ENCODE measurements at regions not wholly inside any gene's neighbourhood (a gene's known extent, or its start where the extent isn't known, plus 50 kb on each side); places are given as distances from the start of the nearest gene placed in this dataset.

- no peak for DNase-seq (ENCODE audit: low read depth in 3 of 3, low spot score in 1 of 3)
Measured at GRCh38 chr12:27382924-27383323, 50.3 kb downstream of the BMAL2 start.

- DNase-seq (ENCODE audit: low read depth in 3 of 3, low spot score in 1 of 3) = peak; percentile 11 to 37 (median 22)
Measured at GRCh38 chr12:27383429-27384260, 51.0 kb downstream of the BMAL2 start.

- DNase-seq (ENCODE audit: low read depth in 3 of 3, low spot score in 1 of 3) = no peak
Measured at GRCh38 chr12:27384261-27384590, 51.6 kb downstream of the BMAL2 start.

- no peak for DNase-seq (ENCODE audit: low read depth in 3 of 3, low spot score in 1 of 3)
Measured at GRCh38 chr12:27385766-27386564, 53.3 kb downstream of the BMAL2 start.

GRCh38 chr12:27387473-27387872 is 54.8 kb downstream of the BMAL2 start:
- no peak for DNase-seq (ENCODE audit: low read depth in 3 of 3, low spot score in 1 of 3)

GRCh38 chr12:27388650-27389049 is 56.0 kb downstream of the BMAL2 start:
- DNase-seq (ENCODE audit: low read depth in 3 of 3, low spot score in 1 of 3) = no peak

- no peak for DNase-seq (ENCODE audit: low read depth in 3 of 3, low spot score in 1 of 3)
Measured at GRCh38 chr12:27394676-27395075, 51.9 kb upstream of the SMCO2 start.

GRCh38 chr12:27396216-27396815 is 50.2 kb upstream of the SMCO2 start:
- no peak for DNase-seq (ENCODE audit: low read depth in 3 of 3, low spot score in 1 of 3)
